ENCODE measurements at regions not wholly inside any gene's neighbourhood (a gene's known extent, or its start where the extent isn't known, plus 50 kb on each side); places are given as distances from the start of the nearest gene placed in this dataset.

GRCh38 chr5:30850866-30851265, 342.6 kb upstream of the CDH6 start:
- no peaks in the 10 kb centered on the region for H3K9me3 ChIP-seq
- H3K4me1 ChIP-seq = no peaks in the 10 kb centered on the region
- no peaks in the 10 kb centered on the region for H3K27me3 ChIP-seq
- TF ChIP-seq CTCF (IDR thresholded peaks at IDR 0.05) (no peak), POLR2AphosphoS5 (IDR thresholded peaks at IDR 0.05) (no peak), EP300 (IDR thresholded peaks at IDR 0.05) (no peak), POLR2A (IDR thresholded peaks at IDR 0.05) (no peak)
- 89% methylated on average over 2 of the region's 2 CpGs for WGBS
- H3K36me3 ChIP-seq = no peaks in the 10 kb centered on the region
- H3K4me3 ChIP-seq = no peak overlapping the region
- H3K27ac ChIP-seq = no peak overlapping the region
- no peak for DNase-seq (ENCODE audit: low spot score in 2 of 2)

- no peak for TF ChIP-seq EP300 (IDR thresholded peaks at IDR 0.05)
- no peak for TF ChIP-seq CTCF (IDR thresholded peaks at IDR 0.05)
- TF ChIP-seq POLR2A (IDR thresholded peaks at IDR 0.05) = no peak
- TF ChIP-seq POLR2AphosphoS5 (IDR thresholded peaks at IDR 0.05) = no peak
- 80% methylated on average over 6 of the region's 6 CpGs for WGBS
- no peak for DNase-seq (ENCODE audit: low spot score in 2 of 2)
- no peaks in the 10 kb centered on the region for H3K4me1 ChIP-seq
- no peak overlapping the region for H3K4me3 ChIP-seq
- no peaks in the 10 kb centered on the region for H3K9me3 ChIP-seq
- H3K27ac ChIP-seq = no peak overlapping the region
- no peaks in the 10 kb centered on the region for H3K36me3 ChIP-seq
- H3K27me3 ChIP-seq = no peaks in the 10 kb centered on the region
Measured at GRCh38 chr5:30849931-30850710, 343.4 kb upstream of the CDH6 start.

- no peak for DNase-seq (ENCODE audit: low spot score in 2 of 2)
- no peaks in the 10 kb centered on the region for H3K27me3 ChIP-seq
- H3K36me3 ChIP-seq = no peaks in the 10 kb centered on the region
- no peaks in the 10 kb centered on the region for H3K9me3 ChIP-seq
- H3K27ac ChIP-seq = no peak overlapping the region
- no peaks in the 10 kb centered on the region for H3K4me1 ChIP-seq
- no peak for TF ChIP-seq EP300 (IDR thresholded peaks at IDR 0.05)
- TF ChIP-seq CTCF (IDR thresholded peaks at IDR 0.05) = no peak
- no peak for TF ChIP-seq POLR2A (IDR thresholded peaks at IDR 0.05)
- TF ChIP-seq POLR2AphosphoS5 (IDR thresholded peaks at IDR 0.05) = no peak
- no peak overlapping the region for H3K4me3 ChIP-seq
Measured at GRCh38 chr5:30846171-30846570, 347.3 kb upstream of the CDH6 start.

DNA sequence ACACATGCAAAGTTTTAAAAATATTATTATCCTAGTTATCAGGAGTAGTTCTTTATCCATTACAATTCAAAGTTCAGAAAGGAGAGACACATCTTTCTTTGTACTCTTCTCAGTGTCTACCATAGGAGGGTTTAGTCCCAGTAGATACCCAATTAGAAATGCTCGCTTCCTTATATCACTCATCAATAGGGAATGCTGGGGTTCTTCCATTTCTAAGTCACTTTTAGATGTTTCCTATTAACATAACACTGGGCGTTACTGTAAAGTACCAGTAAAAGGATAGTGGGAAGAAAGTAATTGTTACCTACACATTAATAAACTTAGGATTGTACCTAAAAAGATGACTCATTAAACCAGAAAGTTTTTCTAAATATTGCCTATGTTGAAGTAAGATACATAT, 348.3 kb upstream of the CDH6 start:
- Histone ChIP-seq H3K27ac (no peak overlapping the region), H3K36me3 (no peaks in the 10 kb centered on the region), H3K4me1 (no peaks in the 10 kb centered on the region), H3K4me3 (no peak overlapping the region), H3K9me3 (no peaks in the 10 kb centered on the region), H3K27me3 (no peaks in the 10 kb centered on the region)
- DNase-seq (ENCODE audit: low spot score in 2 of 2) = no peak
- TF ChIP-seq POLR2AphosphoS5 (IDR thresholded peaks at IDR 0.05) (no peak), EP300 (IDR thresholded peaks at IDR 0.05) (no peak), CTCF (IDR thresholded peaks at IDR 0.05) (no peak), POLR2A (IDR thresholded peaks at IDR 0.05) (no peak)
- WGBS = 63% methylated on average over 2 of the region's 2 CpGs

DNA sequence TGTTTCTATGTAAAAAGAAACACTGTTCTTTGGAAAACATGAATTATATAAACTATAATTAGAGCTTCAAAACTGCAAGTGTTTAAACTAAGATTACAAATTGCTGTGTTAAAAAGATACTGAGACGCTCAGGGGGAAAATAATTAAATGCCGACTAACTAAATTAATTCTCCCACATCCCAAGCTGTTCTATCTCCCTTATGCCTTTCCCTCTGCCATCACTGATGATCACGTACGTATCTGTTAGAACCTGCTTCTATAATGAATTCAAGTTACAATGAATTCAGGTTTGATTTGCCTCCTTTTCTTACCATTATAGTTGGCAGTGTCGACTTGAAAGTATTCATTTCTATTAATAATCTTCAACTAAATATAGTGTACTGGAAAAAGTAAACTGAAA, 349.9 kb upstream of the CDH6 start:
- 88% methylated on average over 5 of the region's 5 CpGs for WGBS
- H3K4me1 ChIP-seq = no peaks in the 10 kb centered on the region
- H3K36me3 ChIP-seq = no peaks in the 10 kb centered on the region
- H3K27me3 ChIP-seq = no peaks in the 10 kb centered on the region
- DNase-seq (ENCODE audit: low spot score in 2 of 2) = no peak
- no peak overlapping the region for H3K27ac ChIP-seq
- TF ChIP-seq CTCF (IDR thresholded peaks at IDR 0.05) (no peak), EP300 (IDR thresholded peaks at IDR 0.05) (no peak), POLR2AphosphoS5 (IDR thresholded peaks at IDR 0.05) (no peak), POLR2A (IDR thresholded peaks at IDR 0.05) (no peak)
- H3K9me3 ChIP-seq = no peaks in the 10 kb centered on the region
- H3K4me3 ChIP-seq = no peak overlapping the region
